BJ (cell line): ENCODE measurements at regions not wholly inside any gene's neighbourhood (a gene's known extent, or its start where the extent isn't known, plus 50 kb on each side); places are given as distances from the start of the nearest gene placed in this dataset.

Experiments
- CTCF ChIA-PET: fragments of 350-600 bp; formaldehyde crosslinking; extraction: SDS; loops from one replicate; lab custom pipeline; 2021; ENCODE audit warnings: antibody characterized with exemption, inconsistent platforms; lab: Yijun Ruan, JAX
- POLR2A ChIA-PET: fragments of 300-600 bp; sonication (Branson Sonifier 250); formaldehyde crosslinking; extraction: SDS; loops from one replicate; lab custom pipeline; 2021; ENCODE audit warnings: antibody characterized with exemption; lab: Charles Lee
- DNase-seq: peaks from one replicate; pipeline ENCODE4 v3.0.0-alpha.2; 2011; ENCODE audit warnings: low read depth
- H3K27me3 ChIP-seq: 2 replicates; pipeline ENCODE4 v1.6.0; 2011; ENCODE audit warnings: low read length; ENCODE audit not compliant: control insufficient read depth, insufficient read depth
- H3K36me3 ChIP-seq: 2 replicates; pipeline ENCODE4 v1.5.1; 2011; ENCODE audit warnings: low read length; ENCODE audit not compliant: control insufficient read depth, insufficient read depth
- H3K4me3 ChIP-seq: 2 replicates; pipeline ENCODE4 v1.5.1; 2011; ENCODE audit warnings: low read depth, mild to moderate bottlenecking, control low read depth, low read length
- CTCF ChIP-seq: IDR thresholded peaks from 2 replicates; pipeline ENCODE4 v1.5.1; 2011; ENCODE audit warnings: low read depth, mild to moderate bottlenecking, control low read depth, inconsistent platforms, low read length, moderate library complexity; ENCODE audit not compliant: insufficient read depth

DNA sequence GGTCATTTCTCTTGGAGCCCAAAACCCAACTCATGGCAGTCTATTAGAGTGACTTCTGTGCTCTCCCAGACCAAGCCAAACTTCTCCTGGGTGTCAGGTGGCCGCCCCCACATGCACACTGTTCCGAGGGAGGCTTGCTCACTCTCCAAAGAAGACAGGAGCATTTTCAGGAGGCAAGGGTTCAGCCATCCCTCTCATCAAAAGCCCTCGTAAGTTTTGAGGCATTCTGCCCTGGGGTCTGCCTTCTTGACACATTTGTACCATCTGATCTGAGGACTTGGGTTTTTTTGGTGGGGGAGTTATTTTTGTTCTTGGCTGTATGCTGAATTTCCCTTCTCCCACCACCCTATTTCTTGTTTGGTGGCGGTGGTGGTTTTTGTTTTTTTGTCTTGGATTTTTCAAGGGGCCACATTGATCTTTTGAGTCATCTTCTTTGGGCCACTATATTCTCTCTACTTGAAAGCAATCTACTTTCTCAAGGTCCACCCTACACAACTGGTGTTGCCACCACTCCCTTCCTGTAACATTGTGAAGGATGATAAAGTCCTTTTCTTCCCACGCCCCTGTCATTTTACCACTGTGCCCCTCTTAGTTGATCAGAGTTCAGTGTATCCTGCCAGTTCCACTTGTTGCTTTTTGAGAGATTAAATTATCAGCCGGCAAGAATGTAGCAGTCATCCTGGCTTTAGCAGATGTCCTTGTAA, 255.8 kb downstream of the CYP26B1 start:
- Histone ChIP-seq H3K4me3 (no peak overlapping the region), H3K36me3 (no peaks in the 10 kb centered on the region), H3K27me3 (no peaks in the 10 kb centered on the region)
- no peak for DNase-seq
- POLR2A ChIA-PET = no interaction called here
- no peak for TF ChIP-seq CTCF
- CTCF ChIA-PET = interaction anchor here (1.0 kb wide), 1 partner anchor 56 kb away, joined by 3 read pairs; no protein-coding TSS in a partner anchor

DNA sequence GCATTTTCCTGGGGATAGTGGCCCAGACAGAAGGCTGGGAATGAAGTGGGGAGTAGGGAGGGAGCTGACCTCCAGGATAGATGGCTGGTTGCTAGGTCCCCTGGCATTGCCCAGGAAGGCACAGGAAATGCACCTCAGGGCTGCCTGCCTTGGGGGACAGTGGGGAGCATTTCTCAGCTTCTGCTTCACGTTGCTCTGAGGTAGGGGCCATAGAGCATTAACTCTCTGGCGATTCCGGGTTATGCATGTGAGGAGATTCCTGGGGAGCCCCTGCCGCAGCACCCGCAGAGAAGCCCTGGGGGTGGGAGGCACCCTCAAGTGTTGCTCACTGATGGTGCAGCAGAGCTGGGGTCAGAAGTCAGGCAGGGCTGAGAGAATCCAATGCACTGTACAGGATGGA, 256.5 kb downstream of the CYP26B1 start:
- Histone ChIP-seq H3K4me3 (no peak overlapping the region), H3K27me3 (no peaks in the 10 kb centered on the region), H3K36me3 (no peaks in the 10 kb centered on the region)
- POLR2A ChIA-PET = no interaction called here
- CTCF ChIA-PET = interaction anchor here (1.1 to 1.6 kb wide), 2 partner anchors 10 to 93 kb away, joined by 4 to 6 read pairs; no protein-coding TSS in a partner anchor
- no peak for DNase-seq
- TF ChIP-seq CTCF = no peak

DNA sequence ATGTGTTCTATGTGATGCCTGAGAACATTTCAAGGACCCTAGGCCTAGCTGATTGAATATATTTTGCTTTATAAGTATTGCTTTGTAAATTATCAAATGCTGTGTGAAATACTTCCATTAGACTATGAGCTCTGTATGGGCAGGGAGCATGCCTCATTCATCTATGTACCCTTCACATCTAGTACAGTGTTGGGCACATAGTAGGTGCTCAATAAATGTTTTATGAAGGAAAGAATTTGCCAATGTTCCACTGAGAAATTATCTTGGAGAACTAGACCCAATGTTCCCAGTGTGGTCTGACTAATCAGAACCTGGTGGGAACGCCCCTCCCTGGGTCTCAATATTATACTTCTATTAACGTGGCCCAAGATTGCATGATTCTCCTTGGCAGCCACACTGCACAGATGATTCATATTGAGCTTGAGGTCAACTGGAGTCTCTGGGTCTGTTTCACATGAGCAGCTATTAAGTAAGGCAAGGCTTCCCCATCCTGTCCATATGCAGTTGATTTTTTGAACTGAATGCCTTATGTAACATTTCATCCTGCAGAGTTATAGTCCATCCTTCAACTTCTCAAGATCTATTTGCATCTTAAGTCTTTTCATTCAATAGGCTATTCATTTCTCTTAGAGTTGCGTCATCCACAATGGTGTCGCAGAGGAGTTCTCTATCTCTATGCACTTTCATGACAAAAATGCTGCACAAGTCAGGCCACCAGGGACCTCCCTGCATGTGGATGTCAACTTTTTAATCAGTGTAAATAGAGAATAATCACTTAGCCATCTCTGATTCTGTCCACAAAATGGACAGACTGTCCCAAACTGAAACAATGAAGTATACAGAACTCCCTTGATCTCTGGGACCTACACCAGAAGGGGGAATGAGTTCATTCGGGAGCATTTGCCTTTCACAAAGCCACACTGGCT, 257.6 kb downstream of the CYP26B1 start:
- no peaks in the 10 kb centered on the region for H3K27me3 ChIP-seq
- H3K4me3 ChIP-seq = no peak overlapping the region
- ChIA-PET POLR2A (no interaction called here), CTCF (interaction anchor here (1.1 to 1.6 kb wide), 2 partner anchors 11 to 92 kb away, joined by 4 to 6 read pairs; no protein-coding TSS in a partner anchor)
- DNase-seq = peak; percentile 94
- no peak for TF ChIP-seq CTCF
- H3K36me3 ChIP-seq = no peaks in the 10 kb centered on the region

DNA sequence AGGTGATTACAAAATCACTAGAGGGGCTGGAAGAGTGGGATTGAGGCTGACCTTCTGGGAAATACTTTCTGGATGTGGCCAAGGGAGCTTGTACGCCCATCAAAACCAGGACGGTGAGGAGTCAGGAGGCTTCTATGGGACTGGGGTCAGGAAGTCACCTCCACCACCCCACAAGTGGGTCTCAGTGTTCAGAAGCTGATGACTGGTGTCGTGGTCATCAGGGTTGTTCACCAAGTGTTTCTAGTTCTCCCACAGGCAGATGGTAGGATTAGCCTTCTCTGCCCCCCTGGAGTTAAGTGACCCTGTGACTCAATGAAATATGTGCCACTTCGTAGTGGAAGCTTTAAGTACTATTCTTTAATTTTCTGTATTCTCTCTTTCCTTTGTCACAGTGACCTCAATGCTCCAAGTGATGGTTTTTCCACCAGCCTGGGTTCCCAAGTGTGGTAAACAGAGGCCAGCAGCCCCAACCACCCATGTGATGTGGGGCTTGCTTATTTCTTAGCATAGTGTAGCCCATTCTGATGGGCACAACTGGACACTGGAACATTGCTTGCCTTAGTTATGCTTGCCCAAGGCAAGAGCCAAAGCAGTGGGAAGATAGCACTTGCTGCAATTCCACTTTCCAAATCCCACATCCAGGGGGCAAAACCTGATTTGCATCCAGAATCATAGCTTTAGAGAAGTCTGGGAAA, 258.8 kb downstream of the CYP26B1 start:
- POLR2A ChIA-PET = no interaction called here

More for the DNA sequence above, 258.8 kb downstream of the CYP26B1 start:
- H3K27me3 ChIP-seq = no peaks in the 10 kb centered on the region
- no peak for DNase-seq
- H3K4me3 ChIP-seq = no peak overlapping the region
- no peaks in the 10 kb centered on the region for H3K36me3 ChIP-seq
- CTCF ChIA-PET = interaction anchor here (0.6 to 1.0 kb wide), 2 partner anchors 19 to 94 kb away, joined by 3 read pairs; no protein-coding TSS in a partner anchor
- TF ChIP-seq CTCF = no peak
